ENCODE measurements at regions not wholly inside any gene's neighbourhood (a gene's known extent, or its start where the extent isn't known, plus 50 kb on each side); places are given as distances from the start of the nearest gene placed in this dataset.

DNA sequence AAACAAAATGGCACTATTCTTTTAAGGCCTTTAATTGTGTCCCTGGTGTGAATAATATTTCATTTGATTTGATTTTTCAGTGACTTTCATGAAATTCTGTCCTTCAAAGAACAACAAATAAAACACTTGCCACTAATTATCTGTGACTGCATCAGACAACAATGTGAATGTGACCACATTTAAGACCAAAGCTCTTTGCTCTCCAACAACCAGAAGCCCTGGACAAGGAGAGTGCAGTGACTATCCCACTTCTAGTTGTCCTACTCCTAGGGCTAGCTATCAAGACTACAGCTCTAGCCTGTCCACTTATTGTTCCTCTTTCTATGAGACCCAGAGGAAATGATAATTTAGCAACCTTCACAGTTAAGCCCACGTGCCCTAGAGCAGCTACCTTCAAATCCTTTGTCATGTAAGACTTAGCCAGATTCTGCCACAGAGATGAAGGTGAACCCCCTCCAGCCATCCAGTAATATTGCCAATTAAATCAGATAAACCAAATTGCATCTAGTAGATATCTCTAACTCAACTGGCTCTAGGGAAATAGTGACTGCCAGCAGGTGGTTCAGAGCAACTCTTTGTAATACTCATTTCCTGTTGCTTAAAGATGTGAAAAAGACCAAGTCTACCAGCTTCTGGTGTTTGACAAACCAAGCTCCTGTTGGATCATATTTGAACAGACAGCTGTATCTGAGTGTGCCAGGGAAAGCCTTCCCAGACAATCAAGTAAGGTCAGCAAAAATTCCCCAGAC, 142.6 kb upstream of the BLID start:
- Histone ChIP-seq H3K79me2 (ENCODE audit: insufficient read depth, low read length) (no peaks in the 10 kb centered on the region), H3K27ac (ENCODE audit: low read depth, low read length) (no peak overlapping the region), H3K4me1 (ENCODE audit: control insufficient read depth in 1 of 2, insufficient read depth in 2 of 2, low read length in 2 of 2) (peaks cover 0 to 10% of the 10 kb centered on the region in 2 experiments; a peak in 1 of 4 replicates), H4K20me1 (ENCODE audit: insufficient read depth) (no peaks in the 10 kb centered on the region), H3K9me2 (ENCODE audit: insufficient read depth) (no peaks in the 10 kb centered on the region), H3K27me3 (ENCODE audit: insufficient read depth, low read length) (no peaks in the 10 kb centered on the region), H3K9me3 (ENCODE audit: control insufficient read depth in 1 of 2, insufficient read depth in 1 of 2, low read depth in 1 of 2, low read length in 2 of 2) (no peaks in the 10 kb centered on the region), H3K4me2 (ENCODE audit: low read length) (no peak overlapping the region), H3K4me3 (replicated peaks in 1 of 2; ENCODE audit: low read depth in 1 of 2, low read length in 2 of 2) (no peak overlapping the region), H3K36me3 (ENCODE audit: control insufficient read depth in 1 of 2, insufficient read depth in 2 of 2, low read length in 2 of 2) (no peaks in the 10 kb centered on the region), H2AFZ (ENCODE audit: low read depth, low read length, poor library complexity, severe bottlenecking) (no peak overlapping the region), H3K9ac (ENCODE audit: low read length) (no peak overlapping the region)
- TF ChIP-seq FOSL1 (IDR thresholded peaks at IDR 0.05; ENCODE audit: low read depth) = no peak
- no peak for TF ChIP-seq EZH2 (IDR thresholded peaks at IDR 0.05)
- TF ChIP-seq ZBTB33 (IDR thresholded peaks at IDR 0.05; ENCODE audit: extremely low read depth, insufficient replicate concordance, low read length) = no peak
- no peak for TF ChIP-seq EZH2phosphoT487 (IDR thresholded peaks at IDR 0.05; ENCODE audit: borderline replicate concordance)
- TF ChIP-seq CEBPB (IDR thresholded peaks at IDR 0.05; ENCODE audit: low read depth) = no peak
- TF ChIP-seq, protein P1, sequence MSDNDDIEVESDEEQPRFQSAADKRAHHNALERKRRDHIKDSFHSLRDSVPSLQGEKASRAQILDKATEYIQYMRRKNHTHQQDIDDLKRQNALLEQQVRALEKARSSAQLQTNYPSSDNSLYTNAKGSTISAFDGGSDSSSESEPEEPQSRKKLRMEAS (IDR thresholded peaks at IDR 0.05) = no peak
- TF ChIP-seq CBX3 (IDR thresholded peaks at IDR 0.05; ENCODE audit: low read depth) = no peak
- no peak for TF ChIP-seq EGR1 (IDR thresholded peaks at IDR 0.05; ENCODE audit: low read depth)
- no peak for TF ChIP-seq YY1 (IDR thresholded peaks at IDR 0.05; ENCODE audit: extremely low read depth, insufficient replicate concordance, low read depth, low read length)
- no peak for TF ChIP-seq POLR2A (IDR thresholded peaks at IDR 0.05; ENCODE audit: borderline replicate concordance, extremely low read depth, insufficient read depth, insufficient read length)
- TF ChIP-seq SRF (IDR thresholded peaks at IDR 0.05; ENCODE audit: low read depth) = no peak
- TF ChIP-seq SP1 (IDR thresholded peaks at IDR 0.05; ENCODE audit: low read depth) = no peak
- no peak for TF ChIP-seq TCF7L2 (IDR thresholded peaks at IDR 0.05; ENCODE audit: borderline replicate concordance, extremely low read depth, insufficient read depth, insufficient read length)
- TF ChIP-seq, protein P2, sequence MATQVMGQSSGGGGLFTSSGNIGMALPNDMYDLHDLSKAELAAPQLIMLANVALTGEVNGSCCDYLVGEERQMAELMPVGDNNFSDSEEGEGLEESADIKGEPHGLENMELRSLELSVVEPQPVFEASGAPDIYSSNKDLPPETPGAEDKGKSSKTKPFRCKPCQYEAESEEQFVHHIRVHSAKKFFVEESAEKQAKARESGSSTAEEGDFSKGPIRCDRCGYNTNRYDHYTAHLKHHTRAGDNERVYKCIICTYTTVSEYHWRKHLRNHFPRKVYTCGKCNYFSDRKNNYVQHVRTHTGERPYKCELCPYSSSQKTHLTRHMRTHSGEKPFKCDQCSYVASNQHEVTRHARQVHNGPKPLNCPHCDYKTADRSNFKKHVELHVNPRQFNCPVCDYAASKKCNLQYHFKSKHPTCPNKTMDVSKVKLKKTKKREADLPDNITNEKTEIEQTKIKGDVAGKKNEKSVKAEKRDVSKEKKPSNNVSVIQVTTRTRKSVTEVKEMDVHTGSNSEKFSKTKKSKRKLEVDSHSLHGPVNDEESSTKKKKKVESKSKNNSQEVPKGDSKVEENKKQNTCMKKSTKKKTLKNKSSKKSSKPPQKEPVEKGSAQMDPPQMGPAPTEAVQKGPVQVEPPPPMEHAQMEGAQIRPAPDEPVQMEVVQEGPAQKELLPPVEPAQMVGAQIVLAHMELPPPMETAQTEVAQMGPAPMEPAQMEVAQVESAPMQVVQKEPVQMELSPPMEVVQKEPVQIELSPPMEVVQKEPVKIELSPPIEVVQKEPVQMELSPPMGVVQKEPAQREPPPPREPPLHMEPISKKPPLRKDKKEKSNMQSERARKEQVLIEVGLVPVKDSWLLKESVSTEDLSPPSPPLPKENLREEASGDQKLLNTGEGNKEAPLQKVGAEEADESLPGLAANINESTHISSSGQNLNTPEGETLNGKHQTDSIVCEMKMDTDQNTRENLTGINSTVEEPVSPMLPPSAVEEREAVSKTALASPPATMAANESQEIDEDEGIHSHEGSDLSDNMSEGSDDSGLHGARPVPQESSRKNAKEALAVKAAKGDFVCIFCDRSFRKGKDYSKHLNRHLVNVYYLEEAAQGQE (IDR thresholded peaks at IDR 0.05; ENCODE audit: low read depth) = no peak
- no peak for TF ChIP-seq POLR2AphosphoS5 (IDR thresholded peaks at IDR 0.05; ENCODE audit: low read depth, low read length)
- no peak for TF ChIP-seq ELF1 (IDR thresholded peaks at IDR 0.05; ENCODE audit: borderline replicate concordance, low read depth)
- TF ChIP-seq JUND (IDR thresholded peaks at IDR 0.05) = no peak
- no peak for TF ChIP-seq RAD21 (IDR thresholded peaks at IDR 0.05; ENCODE audit: low read depth)
- CTCF ChIA-PET = no interaction called here
- intact Hi-C loops (cut with micrococcal nuclease) = no loop called here
- DNase-seq (ENCODE audit: low read depth, low spot score) = no peak
- RAD21 ChIA-PET (ENCODE audit: low non-redundant PET in 1 of 2, low total read pairs in 2 of 2, uncharacterized antibody in 2 of 2, unreplicated experiment in 2 of 2) = no interaction called here
- no peak for ATAC-seq
- BruUV-seq (replicated peaks) = no TSS peak
- POLR2A ChIA-PET = no interaction called here

Measured in HCT116 (cell line).